ENCODE measurements at regions not wholly inside any gene's neighbourhood (a gene's known extent, or its start where the extent isn't known, plus 50 kb on each side); places are given as distances from the start of the nearest gene placed in this dataset.

GRCh38 chr12:97299847-97300246, 162.8 kb upstream of the RMST start (continued):
- TF ChIP-seq SRF (IDR thresholded peaks at IDR 0.05; ENCODE audit: low read depth, low read length), result no peak
- no peak for TF ChIP-seq ZBTB38 (CRISPR knock-in tag; IDR thresholded peaks at IDR 0.05)
- peak; percentile 38; the same call in 1 of the 2 replicates for TF ChIP-seq HNF4G (IDR thresholded peaks at IDR 0.05; ENCODE audit: borderline replicate concordance, low read depth, low read length)
- TF ChIP-seq HNF4G (CRISPR knock-in tag; IDR thresholded peaks at IDR 0.05; ENCODE audit: borderline replicate concordance, low read depth), result no peak
- TF ChIP-seq NFIC (IDR thresholded peaks at IDR 0.05; ENCODE audit: low read length), result peak; percentile 37; the same call in 1 of the 2 replicates
- no peak for TF ChIP-seq CREB3 (CRISPR knock-in tag; IDR thresholded peaks at IDR 0.05)
- no peak for TF ChIP-seq TEF (CRISPR knock-in tag; IDR thresholded peaks at IDR 0.05)
- TF ChIP-seq ZBED4 (CRISPR knock-in tag; IDR thresholded peaks at IDR 0.05; ENCODE audit: borderline replicate concordance), result no peak
- TF ChIP-seq ZSCAN12 (CRISPR knock-in tag; IDR thresholded peaks at IDR 0.05), result no peak
- TF ChIP-seq ZNF674 (CRISPR knock-in tag; IDR thresholded peaks at IDR 0.05; ENCODE audit: low read depth), result no peak
- no peak for TF ChIP-seq ZNF652 (CRISPR knock-in tag; IDR thresholded peaks at IDR 0.05; ENCODE audit: borderline replicate concordance, low read depth)
- no peak for TF ChIP-seq DNMT3B (CRISPR knock-in tag; conservative IDR thresholded peaks at IDR 0.05)
- no peak for TF ChIP-seq LCORL (IDR thresholded peaks at IDR 0.05)
- no peak for TF ChIP-seq LCORL (CRISPR knock-in tag; IDR thresholded peaks at IDR 0.05)
- TF ChIP-seq ZNF282 (IDR thresholded peaks at IDR 0.05; ENCODE audit: partially characterized antibody), result no peak
- TF ChIP-seq IRF1 (CRISPR knock-in tag; IDR thresholded peaks at IDR 0.05; ENCODE audit: low read depth), result no peak
- no peak for TF ChIP-seq ZNF12 (CRISPR knock-in tag; IDR thresholded peaks at IDR 0.05)
- TF ChIP-seq FOXP4 (CRISPR knock-in tag; IDR thresholded peaks at IDR 0.05), result peak; percentile 36; the same call in 1 of the 2 replicates
- TF ChIP-seq RELA (CRISPR knock-in tag; IDR thresholded peaks at IDR 0.05), result no peak
- TF ChIP-seq MIER3 (CRISPR knock-in tag; IDR thresholded peaks at IDR 0.05; ENCODE audit: borderline replicate concordance), result no peak
- no peak for TF ChIP-seq ARID2 (CRISPR knock-in tag; IDR thresholded peaks at IDR 0.05; ENCODE audit: borderline replicate concordance)
- TF ChIP-seq ZNF672 (CRISPR knock-in tag; IDR thresholded peaks at IDR 0.05), result no peak
- no peak for TF ChIP-seq ZFP37 (CRISPR knock-in tag; IDR thresholded peaks at IDR 0.05; ENCODE audit: borderline replicate concordance)
- no peak for TF ChIP-seq ZNF570 (CRISPR knock-in tag; IDR thresholded peaks at IDR 0.05; ENCODE audit: borderline replicate concordance)
